ENCODE measurements at regions not wholly inside any gene's neighbourhood (a gene's known extent, or its start where the extent isn't known, plus 50 kb on each side); places are given as distances from the start of the nearest gene placed in this dataset.

- no peak for DNase-seq (ENCODE audit: low spot score)
- Mint-ChIP-seq H3K36me3 (ENCODE audit: low read depth) (no peaks in the 10 kb centered on the region), H3K4me3 (no peak overlapping the region), H3K27me3 (ENCODE audit: insufficient read depth, low read depth, poor library complexity) (peaks cover 2% of the 10 kb centered on the region), H3K9me3 (peaks cover 4% of the 10 kb centered on the region), H3K27ac (no peak overlapping the region), H3K4me1 (no peaks in the 10 kb centered on the region)
- Histone ChIP-seq H3K4me2 (no peak overlapping the region), H3K4me3 (no peak overlapping the region), H3K79me2 (replicated peaks; ENCODE audit: insufficient read depth) (no peaks in the 10 kb centered on the region), H2AFZ (no peak overlapping the region), H3F3A (replicated peaks; ENCODE audit: low read depth) (no peaks in the 10 kb centered on the region), H3K27me3 (ENCODE audit: insufficient read depth) (no peaks in the 10 kb centered on the region), H3K27ac (ENCODE audit: low read depth) (no peak overlapping the region), H3K9me2 (ENCODE audit: insufficient read depth) (peaks cover 3% of the 10 kb centered on the region; the same call in 1 of the 2 replicates), H3K4me1 (ENCODE audit: insufficient read depth) (no peaks in the 10 kb centered on the region), H4K20me1 (replicated peaks; ENCODE audit: insufficient read depth) (no peaks in the 10 kb centered on the region), H3K36me3 (ENCODE audit: insufficient read depth) (no peaks in the 10 kb centered on the region; the same call in 1 of the 2 replicates)
- no peak for ATAC-seq
- no peak for TF ChIP-seq POLR2AphosphoS5 (IDR thresholded peaks at IDR 0.05; ENCODE audit: low read depth)
- TF ChIP-seq ETS1 (IDR thresholded peaks at IDR 0.05): no peak
- TF ChIP-seq JUNB (IDR thresholded peaks at IDR 0.05; ENCODE audit: unreplicated experiment): no peak
Measured at GRCh38 chr2:210776756-210777155, 220.4 kb downstream of the CPS1 start.

DNA sequence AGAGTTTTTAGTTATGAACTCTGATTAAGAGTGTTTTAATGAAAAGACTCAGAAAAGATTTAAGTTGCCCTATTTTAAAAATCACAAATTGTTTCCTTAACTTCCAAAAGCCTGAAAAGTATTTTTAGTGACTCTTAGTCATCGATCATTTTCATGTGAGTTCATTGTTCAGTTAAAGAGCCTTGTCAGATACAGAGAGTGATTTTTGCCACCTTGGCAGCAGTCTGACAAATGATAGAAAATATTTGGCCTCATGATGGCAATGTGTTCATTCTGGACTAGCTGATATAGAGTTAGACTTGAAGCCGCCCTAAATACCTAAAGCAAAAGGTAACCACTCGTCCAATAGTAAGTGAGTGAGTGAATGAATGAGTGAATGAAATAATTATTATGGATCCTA is 225.8 kb downstream of the CPS1 start:
- no peak overlapping the region for H2AFZ ChIP-seq
- no peaks in the 10 kb centered on the region for H3K4me1 ChIP-seq (ENCODE audit: insufficient read depth)
- Mint-ChIP-seq H3K27ac (no peak overlapping the region), H3K4me1 (no peaks in the 10 kb centered on the region), H3K36me3 (ENCODE audit: low read depth) (no peaks in the 10 kb centered on the region), H3K27me3 (ENCODE audit: insufficient read depth, low read depth, poor library complexity) (peaks cover 2% of the 10 kb centered on the region), H3K9me3 (no peaks in the 10 kb centered on the region), H3K4me3 (no peak overlapping the region)
- no peaks in the 10 kb centered on the region for H3K9me2 ChIP-seq (ENCODE audit: insufficient read depth)
- DNase-seq (ENCODE audit: low spot score): no peak
- no peak for ATAC-seq
- no peak overlapping the region for H3K27ac ChIP-seq (ENCODE audit: low read depth)
- H3K4me2 ChIP-seq: no peak overlapping the region
- no peaks in the 10 kb centered on the region for H4K20me1 ChIP-seq (replicated peaks; ENCODE audit: insufficient read depth)
- no peaks in the 10 kb centered on the region; the same call in 1 of the 2 replicates for H3K36me3 ChIP-seq (ENCODE audit: insufficient read depth)
- no peaks in the 10 kb centered on the region for H3K79me2 ChIP-seq (replicated peaks; ENCODE audit: insufficient read depth)
- H3K4me3 ChIP-seq: no peak overlapping the region
- H3K27me3 ChIP-seq (ENCODE audit: insufficient read depth): no peaks in the 10 kb centered on the region
- H3F3A ChIP-seq (replicated peaks; ENCODE audit: low read depth): no peaks in the 10 kb centered on the region
- no peak for TF ChIP-seq ZNF462 (CRISPR knock-in tag; IDR thresholded peaks at IDR 0.05)
- TF ChIP-seq ZNF114 (CRISPR knock-in tag; IDR thresholded peaks at IDR 0.05): no peak
- TF ChIP-seq EZH2 (IDR thresholded peaks at IDR 0.05; ENCODE audit: low read depth, unreplicated experiment): no peak
- no peak for TF ChIP-seq ETS1 (IDR thresholded peaks at IDR 0.05)
- TF ChIP-seq CREB1 (CRISPR knock-in tag; IDR thresholded peaks at IDR 0.05; ENCODE audit: low read depth): no peak
- TF ChIP-seq ZNF331 (CRISPR knock-in tag; IDR thresholded peaks at IDR 0.05; ENCODE audit: low read depth): no peak
- TF ChIP-seq, protein P1, sequence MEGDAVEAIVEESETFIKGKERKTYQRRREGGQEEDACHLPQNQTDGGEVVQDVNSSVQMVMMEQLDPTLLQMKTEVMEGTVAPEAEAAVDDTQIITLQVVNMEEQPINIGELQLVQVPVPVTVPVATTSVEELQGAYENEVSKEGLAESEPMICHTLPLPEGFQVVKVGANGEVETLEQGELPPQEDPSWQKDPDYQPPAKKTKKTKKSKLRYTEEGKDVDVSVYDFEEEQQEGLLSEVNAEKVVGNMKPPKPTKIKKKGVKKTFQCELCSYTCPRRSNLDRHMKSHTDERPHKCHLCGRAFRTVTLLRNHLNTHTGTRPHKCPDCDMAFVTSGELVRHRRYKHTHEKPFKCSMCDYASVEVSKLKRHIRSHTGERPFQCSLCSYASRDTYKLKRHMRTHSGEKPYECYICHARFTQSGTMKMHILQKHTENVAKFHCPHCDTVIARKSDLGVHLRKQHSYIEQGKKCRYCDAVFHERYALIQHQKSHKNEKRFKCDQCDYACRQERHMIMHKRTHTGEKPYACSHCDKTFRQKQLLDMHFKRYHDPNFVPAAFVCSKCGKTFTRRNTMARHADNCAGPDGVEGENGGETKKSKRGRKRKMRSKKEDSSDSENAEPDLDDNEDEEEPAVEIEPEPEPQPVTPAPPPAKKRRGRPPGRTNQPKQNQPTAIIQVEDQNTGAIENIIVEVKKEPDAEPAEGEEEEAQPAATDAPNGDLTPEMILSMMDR (conservative IDR thresholded peaks at IDR 0.05; ENCODE audit: low read depth in 2 of 2): no peak
- TF ChIP-seq STAT1 (IDR thresholded peaks at IDR 0.05; ENCODE audit: unreplicated experiment): no peak

All from GM23338 (cell line).